ENCODE measurements at regions not wholly inside any gene's neighbourhood (a gene's known extent, or its start where the extent isn't known, plus 50 kb on each side); places are given as distances from the start of the nearest gene placed in this dataset.

- Histone ChIP-seq H4K5ac (ENCODE audit: insufficient read length, low read depth, low read length) (no peak overlapping the region), H2BK20ac (ENCODE audit: low read length) (peak overlapping the region; percentile 27; the same call in 1 of the 2 replicates), H2BK15ac (ENCODE audit: low read length) (no peak overlapping the region), H3K14ac (ENCODE audit: insufficient read length) (no peak overlapping the region), H3K23ac (ENCODE audit: insufficient read length) (no peak overlapping the region), H3K4me2 (ENCODE audit: insufficient read depth in 1 of 2, low read depth in 2 of 2, low read length in 2 of 2) (no peak overlapping the region), H2BK12ac (ENCODE audit: low read depth, low read length) (peak overlapping the region; percentile 3; the same call in 1 of the 2 replicates), H3K23me2 (ENCODE audit: low read depth, low read length) (no peaks in the 10 kb centered on the region), H4K8ac (ENCODE audit: extremely low read depth, insufficient read depth, low read length) (no peak overlapping the region), H2AFZ (ENCODE audit: low read length) (0 out of 2 replicates have a peak overlapping the region, but pooled peaks have one; percentile 9), H3K4ac (replicated peaks; ENCODE audit: insufficient read length, low read depth, low read length) (peak overlapping the region; percentile 14), H3K4me3 (ENCODE audit: extremely low read depth in 1 of 4, insufficient read depth in 2 of 4, low read depth in 3 of 4, low read length in 4 of 4) (no peak overlapping the region), H2BK120ac (replicated peaks; ENCODE audit: low read depth, low read length) (no peak overlapping the region), H3K4me1 (replicated peaks in 1 of 4; ENCODE audit: control insufficient read depth in 3 of 4, insufficient read depth in 4 of 4, low read length in 3 of 4) (peaks cover 6 to 35% (median 27%) of the 10 kb centered on the region in 4 experiments), H4K91ac (replicated peaks; ENCODE audit: insufficient read length, low read length) (peak overlapping the region; percentile 5), H3K27me3 (replicated peaks in 1 of 4; ENCODE audit: control insufficient read depth in 3 of 4, extremely low read depth in 1 of 4, insufficient read depth in 3 of 4, low read length in 3 of 4) (no peaks in the 10 kb centered on the region; a peak in 1 of 7 replicates), H3K9me3 (ENCODE audit: insufficient read depth in 2 of 2, low read depth in 1 of 2, low read length in 1 of 2) (no peaks in the 10 kb centered on the region), H2BK5ac (ENCODE audit: low read depth, low read length) (no peak overlapping the region; the same call in 1 of the 2 replicates), H3K18ac (ENCODE audit: extremely low read depth, low read length) (no peak overlapping the region; the same call in 1 of the 2 replicates), H3K79me1 (ENCODE audit: low read depth, low read length) (no peaks in the 10 kb centered on the region), H4K20me1 (replicated peaks in 1 of 2; ENCODE audit: control insufficient read depth in 1 of 2, insufficient read depth in 2 of 2, low read length in 2 of 2) (no peaks in the 10 kb centered on the region), H3K56ac (replicated peaks; ENCODE audit: insufficient read length, low read depth, low read length) (no peak overlapping the region), H2AK5ac (ENCODE audit: low read depth, low read length) (no peak overlapping the region), H3K79me2 (ENCODE audit: control insufficient read depth in 1 of 2, insufficient read depth in 2 of 2, low read length in 2 of 2) (no peaks in the 10 kb centered on the region), H3K27ac (ENCODE audit: low read depth, low read length) (no peak overlapping the region), H3K9ac (replicated peaks in 1 of 4; ENCODE audit: extremely low read depth in 1 of 4, low read depth in 3 of 4, low read length in 3 of 4) (no peak overlapping the region), H3K36me3 (ENCODE audit: control insufficient read depth in 2 of 4, insufficient read depth in 4 of 4, low read length in 3 of 4) (no peaks in the 10 kb centered on the region)
- no peak for DNase-seq (ENCODE audit: low read depth in 1 of 2, low spot score in 2 of 2)
- POLR2A ChIA-PET (ENCODE audit: partially characterized antibody), result interaction anchor here (1.3 to 2.7 kb wide), 3 partner anchors 9 to 103 kb away, joined by 3 to 16 read pairs (median 4); partner anchors contain the start of gene ZNF644
- TF ChIP-seq MAX (IDR thresholded peaks at IDR 0.05) (0 out of 2 replicates have a peak, but pooled peaks have one; percentile 9), SP2 (IDR thresholded peaks at IDR 0.05; ENCODE audit: low read length) (no peak), BACH1 (IDR thresholded peaks at IDR 0.05; ENCODE audit: low read length) (peak; percentile 90), EGR1 (IDR thresholded peaks at IDR 0.05; ENCODE audit: borderline replicate concordance, low read depth, low read length) (no peak), MAFK (IDR thresholded peaks at IDR 0.05; ENCODE audit: low read depth, low read length) (peak; percentile 98), EP300 (IDR thresholded peaks at IDR 0.05; ENCODE audit: borderline replicate concordance in 1 of 2, low read depth in 2 of 2, low read length in 2 of 2) (no peak), TEAD4 (IDR thresholded peaks at IDR 0.05; ENCODE audit: low read depth, low read length) (no peak), ZNF274 (IDR thresholded peaks at IDR 0.05; ENCODE audit: borderline replicate concordance, extremely low read depth, low read length) (no peak), SAP30 (IDR thresholded peaks at IDR 0.05; ENCODE audit: insufficient read depth, insufficient replicate concordance, low read length) (no peak), BCL11A (IDR thresholded peaks at IDR 0.05; ENCODE audit: low read depth in 2 of 2, low read length in 2 of 2) (no peak)
- FAIRE-seq, result no peak
- 100% methylated on average over 3 of the region's 3 CpGs; no CpG with 5 or more reads in 1 of the 2 experiments for WGBS, 2 experiments (ENCODE audit: extremely low coverage in 1 of 2, insufficient coverage in 1 of 2, insufficient read length in 1 of 2, insufficient replicate concordance in 2 of 2, low coverage in 1 of 2, low lambda C conversion rate in 2 of 2, missing lambda C conversion rate in 1 of 2)
- CTCF ChIA-PET (ENCODE audit: partially characterized antibody), result interaction anchor here (0.6 to 2.9 kb wide), 4 partner anchors 12 to 511 kb away, joined by 3 to 20 read pairs (median 4); no protein-coding TSS in a partner anchor
Observed at GRCh38 chr1:91124989-91125417, 103.2 kb upstream of the ZNF644 start.

Measured in H1 (cell line).